ENCODE measurements at regions not wholly inside any gene's neighbourhood (a gene's known extent, or its start where the extent isn't known, plus 50 kb on each side); places are given as distances from the start of the nearest gene placed in this dataset.

DNA sequence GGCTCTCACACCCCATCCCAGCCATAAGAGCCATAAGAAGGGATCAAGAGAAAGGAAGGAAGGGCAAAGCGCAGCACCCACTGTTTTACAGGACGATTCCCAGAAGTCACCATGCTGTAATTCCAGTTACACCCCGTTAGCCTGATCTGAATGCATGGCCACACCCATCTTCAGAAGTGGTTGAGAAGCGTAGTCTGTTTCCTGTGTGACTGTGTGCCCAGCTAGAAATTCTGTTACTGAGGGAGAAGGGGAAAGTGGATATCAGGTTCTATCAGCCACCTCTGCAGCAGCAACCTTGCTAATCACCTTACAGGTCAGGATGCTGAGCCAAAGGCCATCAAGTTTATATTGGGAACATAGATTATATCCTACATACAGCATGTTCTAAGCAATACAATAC lies 260.0 kb downstream of the ABHD5 start:
- DNase-seq (ENCODE audit: low spot score): no peak

DNA sequence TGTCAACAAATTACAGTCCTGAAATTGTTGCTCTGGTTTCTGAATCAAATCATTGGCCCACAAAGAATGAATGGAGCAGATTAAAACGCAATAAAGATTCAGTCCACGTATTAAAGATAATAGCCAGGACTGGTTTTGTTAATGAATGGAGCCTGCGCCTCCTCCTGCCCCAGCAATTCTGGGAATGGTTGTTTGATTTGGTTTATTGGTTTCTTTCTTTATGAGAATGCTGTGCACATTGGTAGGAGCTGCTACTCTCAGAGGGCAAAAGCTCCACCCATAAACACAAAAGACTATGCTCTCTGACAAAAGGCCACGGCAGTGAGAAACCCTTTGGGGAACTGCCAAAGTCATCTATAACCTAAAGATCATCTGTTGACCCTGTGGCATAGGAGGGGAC lies 261.1 kb downstream of the ABHD5 start:
- no peak for DNase-seq (ENCODE audit: low spot score)

DNA sequence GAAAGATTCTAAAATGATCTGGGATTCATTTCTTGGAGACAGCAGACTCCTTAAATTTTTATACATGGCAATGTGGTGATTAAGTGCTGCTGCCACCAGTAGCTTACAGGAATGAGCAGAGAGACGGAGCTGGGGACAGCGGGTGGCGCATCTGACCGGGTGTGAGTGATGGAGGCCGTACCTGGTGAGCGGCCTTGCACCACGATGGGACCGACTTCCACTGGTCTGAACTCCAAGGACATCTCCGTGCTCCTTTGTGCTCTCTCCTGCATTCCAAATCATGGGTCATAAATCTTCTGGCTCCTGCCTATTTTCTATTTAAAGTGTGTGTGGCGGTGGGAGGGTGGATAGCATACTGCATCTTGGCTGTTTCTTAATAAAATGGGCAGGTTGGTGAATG lies 262.6 kb downstream of the ABHD5 start:
- no peak for DNase-seq (ENCODE audit: low spot score)

DNA sequence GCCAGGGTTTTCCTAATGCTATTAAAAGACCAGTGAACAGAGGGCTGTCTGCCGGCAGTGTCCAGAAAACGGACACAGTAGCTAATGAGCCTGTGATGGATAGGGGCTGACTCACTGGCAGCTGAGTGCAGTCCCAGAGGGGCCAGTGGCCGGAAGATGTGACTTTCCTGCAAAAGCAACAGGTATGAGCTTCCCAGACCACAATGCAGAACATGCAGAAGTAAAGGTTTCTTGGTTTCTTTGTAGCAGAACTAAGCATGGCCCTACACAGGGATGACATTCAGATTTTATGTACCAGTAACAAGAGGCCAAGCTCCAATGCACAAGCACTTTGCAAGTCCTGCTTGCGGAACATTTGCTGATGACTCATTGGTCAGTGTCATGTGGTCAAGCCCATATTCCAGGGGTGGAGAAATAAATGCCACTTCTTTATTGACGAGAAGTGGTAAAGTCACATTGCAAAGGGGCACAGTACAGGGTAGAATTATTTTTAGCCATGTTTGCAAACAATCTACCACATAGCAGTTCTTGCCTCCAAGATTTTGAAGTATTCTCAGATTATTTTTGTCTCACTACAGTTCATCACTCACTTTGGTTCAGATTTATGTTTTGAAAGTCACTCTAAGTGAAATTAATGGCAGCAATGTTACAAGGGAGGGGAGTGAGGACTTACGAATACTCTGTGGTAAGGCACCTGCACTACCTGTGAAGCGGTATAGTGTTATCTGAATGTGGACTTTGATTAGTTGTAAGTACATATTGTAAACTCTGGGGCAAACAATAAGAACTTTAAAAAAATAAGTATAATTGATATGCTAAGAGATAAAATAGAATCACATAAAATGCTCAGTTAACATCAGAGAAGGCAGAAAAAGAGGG lies 263.3 kb downstream of the ABHD5 start:
- no peak for DNase-seq (ENCODE audit: low spot score)

DNA sequence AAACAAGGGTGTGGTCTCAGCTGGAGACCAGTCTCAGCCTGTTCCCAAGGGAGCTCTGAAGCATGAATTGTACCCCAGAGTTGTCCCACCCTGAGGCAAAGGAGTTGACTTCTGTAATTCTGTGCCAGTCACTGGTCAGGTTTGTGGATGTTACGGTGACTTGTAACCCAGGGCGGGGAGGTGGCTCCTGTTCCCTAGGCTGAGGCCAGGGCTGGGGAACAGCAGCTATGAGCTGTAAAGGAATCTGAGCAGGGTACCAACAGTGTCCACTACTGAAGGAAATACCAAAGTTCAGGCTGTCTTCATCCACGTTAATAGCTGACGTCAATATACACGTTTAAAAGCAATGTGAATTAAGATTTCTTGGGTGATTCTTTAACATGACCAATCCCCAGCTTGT lies 266.2 kb downstream of the ABHD5 start:
- no peak for DNase-seq (ENCODE audit: low spot score)

DNA sequence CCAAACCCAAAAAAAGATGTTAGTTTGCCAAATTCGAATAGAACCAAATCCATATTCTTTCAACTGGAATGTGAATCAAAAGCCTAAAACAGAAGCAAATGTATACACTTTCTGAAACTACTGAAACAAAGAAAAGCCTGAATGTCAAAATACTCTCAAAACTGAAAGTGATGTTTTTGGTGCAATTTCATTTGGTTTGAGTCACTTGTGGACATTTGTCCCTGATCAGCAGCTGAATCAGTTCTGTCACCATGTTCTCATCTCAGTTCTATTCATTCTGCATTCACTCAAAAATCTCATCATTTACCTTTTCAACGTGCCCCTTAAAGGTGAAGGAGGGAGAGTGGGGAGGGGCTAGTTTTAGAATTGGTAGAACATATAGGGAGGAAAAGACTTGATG lies 266.8 kb downstream of the ABHD5 start:
- DNase-seq (ENCODE audit: low spot score): no peak

DNA sequence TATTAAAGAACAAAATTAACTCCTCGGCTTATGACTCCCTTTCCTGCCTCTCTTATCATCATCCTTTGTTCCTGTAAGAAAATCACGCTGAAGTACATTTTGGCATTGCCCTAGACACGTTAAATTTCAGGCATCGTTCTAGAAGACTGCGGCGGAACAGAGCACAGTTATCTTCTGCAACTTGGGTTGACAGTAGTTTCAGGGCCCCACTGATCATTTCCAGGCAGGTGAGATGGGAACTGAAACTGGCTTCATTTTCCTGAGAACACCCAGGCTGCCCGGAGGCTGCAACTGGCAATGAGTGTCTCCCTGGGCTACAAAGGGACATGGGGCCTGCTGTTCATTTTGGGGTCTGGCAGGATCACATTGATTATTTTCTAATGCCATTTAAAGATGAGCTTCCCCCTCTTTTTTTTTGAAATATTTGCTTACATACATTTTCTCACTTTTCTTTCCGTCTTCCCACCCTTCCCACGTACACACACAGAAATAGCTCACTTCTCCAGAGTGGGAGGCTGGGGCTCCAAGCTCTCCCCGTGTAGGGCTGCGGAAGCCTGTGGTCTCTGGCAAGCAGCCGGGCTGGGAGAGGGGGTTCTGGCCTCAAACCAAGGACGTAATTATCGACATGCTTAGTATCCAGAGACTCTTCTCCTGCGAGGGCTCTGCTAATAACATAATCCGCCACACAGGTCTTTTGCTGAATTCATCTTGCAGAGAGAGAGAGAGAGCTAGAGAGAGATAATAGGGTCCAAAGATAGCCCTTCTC lies 267.4 kb downstream of the ABHD5 start:
- no peak for DNase-seq (ENCODE audit: low spot score)

DNA sequence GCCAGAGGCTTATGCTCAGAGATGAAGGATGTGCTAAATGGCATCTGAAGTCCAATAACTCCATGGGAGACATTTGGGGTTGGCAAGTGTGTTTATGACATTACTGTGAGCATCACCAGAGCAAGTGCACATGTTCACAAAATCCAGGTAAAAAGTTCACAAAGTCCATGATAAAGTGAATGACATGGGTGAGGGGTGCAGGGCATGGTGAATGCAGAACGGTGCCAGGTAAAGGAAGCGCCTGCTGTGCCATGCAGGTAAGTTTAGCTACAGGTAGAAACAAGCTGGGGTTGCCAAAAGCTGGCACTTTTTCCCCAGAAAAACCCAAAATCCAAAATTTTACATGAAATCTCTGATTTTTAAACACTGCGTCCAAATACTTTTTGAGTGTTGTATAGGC lies 268.2 kb downstream of the ABHD5 start:
- DNase-seq (ENCODE audit: low spot score): no peak

DNA sequence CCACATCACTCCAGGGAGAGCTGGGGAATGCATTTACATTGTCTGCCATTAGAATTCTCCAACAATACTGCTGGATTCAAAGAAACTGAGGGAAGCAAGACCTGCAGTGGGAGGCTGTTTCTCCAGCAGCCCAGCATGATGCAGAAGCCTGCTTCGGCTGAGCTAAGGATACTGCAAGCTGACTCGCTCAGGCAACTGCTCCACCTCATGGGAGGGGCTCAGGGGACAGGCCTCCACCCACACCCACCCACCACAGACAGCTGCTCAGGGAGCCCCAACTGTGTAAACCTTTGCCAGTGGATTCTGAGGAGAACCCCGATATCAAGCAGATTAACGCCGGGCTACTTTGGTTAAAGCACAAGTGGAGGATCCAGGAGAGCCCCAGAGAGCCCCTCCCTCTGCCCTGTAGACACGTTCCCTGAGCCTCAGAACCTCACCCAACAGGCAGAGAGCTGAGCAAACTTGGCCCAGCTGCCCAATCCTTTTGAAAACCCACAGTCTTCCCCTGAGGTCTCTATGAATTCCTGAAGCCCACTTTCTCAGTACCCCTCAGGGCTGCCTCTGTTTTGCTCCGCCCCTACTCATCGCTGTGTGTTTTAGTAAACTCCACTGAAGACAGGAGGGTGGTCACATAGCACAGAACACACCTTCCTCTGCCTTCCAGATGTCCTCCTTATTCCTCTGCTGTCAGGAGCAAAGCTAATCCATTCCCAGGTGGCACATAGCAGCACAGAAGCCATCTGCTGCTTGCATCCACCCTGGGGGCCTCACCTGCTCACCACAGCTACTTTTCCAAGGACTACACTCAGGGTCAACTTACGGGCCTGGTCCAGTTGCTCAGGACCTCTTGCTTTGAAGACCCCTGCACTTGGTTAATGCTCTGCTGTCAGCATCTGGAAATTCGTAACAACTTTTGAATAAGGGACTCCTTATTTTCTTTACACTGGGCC lies 269.0 kb downstream of the ABHD5 start:
- no peak for DNase-seq (ENCODE audit: low spot score)

DNA sequence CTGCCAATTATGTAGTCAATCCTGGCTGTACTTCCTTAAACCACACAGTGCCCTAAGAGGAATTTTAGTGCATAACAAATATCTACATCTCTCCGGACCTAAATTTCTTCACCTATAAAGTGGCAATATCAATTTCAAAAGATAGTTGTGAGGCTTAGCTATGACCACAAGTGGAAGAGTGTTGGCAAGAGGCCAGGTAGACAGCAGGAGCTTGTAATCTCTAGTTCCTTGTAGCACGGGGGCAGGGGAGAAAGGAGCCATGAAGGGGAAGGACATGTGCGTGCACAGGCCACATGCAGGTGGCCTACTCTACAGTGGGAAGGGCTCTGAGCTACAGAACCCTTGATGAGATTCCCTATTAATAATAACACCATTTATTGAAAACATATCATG lies 269.7 kb downstream of the ABHD5 start:
- DNase-seq (ENCODE audit: low spot score): no peak

DNA sequence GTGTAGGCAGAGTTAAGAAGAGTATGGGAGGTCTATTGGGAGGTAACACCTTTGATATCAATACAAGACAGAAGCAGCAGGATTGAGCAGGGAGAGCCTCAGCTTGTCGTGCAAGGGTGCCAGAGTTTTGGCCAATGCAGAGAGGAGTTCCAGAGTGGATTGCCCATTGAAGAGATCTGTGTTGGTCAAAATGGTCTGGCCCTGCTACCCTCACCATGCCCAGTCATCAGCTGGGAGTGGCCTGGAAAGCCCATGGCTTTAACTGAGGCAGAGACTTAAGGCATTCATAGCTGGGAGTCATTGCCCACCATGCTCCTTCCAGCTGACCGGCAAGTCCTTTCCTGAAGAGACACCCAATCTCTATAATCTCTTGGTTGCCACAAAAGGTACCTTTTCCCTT lies 271.3 kb downstream of the ABHD5 start:
- no peak for DNase-seq (ENCODE audit: low spot score)

DNA sequence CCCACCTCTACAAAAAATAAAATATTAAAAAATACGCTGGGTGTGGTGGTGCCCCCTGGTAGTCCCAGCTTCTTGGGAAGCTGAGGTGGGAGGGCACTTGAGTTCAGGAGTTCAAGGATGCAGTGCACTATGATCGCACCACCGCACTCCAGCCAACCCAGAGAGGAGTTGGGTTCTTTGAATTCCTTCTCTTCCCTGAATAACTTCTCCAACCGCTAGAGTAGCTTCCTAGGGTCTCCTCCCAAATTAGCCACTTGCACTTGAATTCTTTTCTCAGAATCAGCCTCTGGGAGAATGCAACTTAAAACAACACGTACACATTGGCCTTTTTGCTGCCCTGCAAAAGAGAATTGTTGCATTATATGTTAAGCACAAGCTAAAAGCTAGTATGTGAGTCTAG lies 272.5 kb downstream of the ABHD5 start:
- no peak for DNase-seq (ENCODE audit: low spot score)

DNA sequence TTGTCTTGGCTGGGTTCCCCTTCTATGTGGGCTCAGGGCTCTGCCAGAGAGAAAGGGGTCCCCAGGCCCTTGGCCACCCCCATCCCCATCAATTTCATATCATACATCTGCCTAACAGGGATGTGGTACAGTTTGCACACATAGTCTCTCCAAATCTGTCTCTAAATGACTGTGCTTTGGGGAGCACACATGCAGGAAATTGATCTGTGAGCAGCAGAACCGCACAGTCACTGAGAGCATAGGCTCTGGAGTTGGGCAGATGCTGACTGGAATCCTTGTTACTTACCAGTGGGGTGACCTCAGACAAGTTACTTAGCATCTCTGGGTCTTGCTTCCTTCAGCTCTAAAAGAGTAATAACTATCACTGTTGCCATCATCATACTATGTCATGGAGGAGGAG lies 273.9 kb downstream of the ABHD5 start:
- DNase-seq (ENCODE audit: low spot score): no peak

DNA sequence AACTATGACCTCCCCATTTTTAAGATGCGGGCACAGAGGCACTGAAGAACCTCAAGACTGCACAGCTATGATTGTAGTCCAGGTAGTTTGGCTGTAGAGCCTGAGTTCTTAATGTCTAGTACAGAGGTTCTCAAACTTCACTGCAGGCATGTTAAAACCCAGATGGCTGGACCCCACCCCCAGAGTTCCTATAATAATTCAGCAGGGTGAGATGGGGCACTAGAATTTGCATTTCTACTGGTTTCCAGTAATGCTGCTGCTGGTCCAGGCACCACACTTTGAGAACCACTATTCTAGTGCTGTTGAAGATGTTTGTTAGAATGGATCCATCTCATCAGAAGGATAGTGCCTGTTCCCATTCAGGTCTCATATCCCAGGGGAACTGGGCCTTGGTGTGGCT lies 274.9 kb downstream of the ABHD5 start:
- no peak for DNase-seq (ENCODE audit: low spot score)

DNA sequence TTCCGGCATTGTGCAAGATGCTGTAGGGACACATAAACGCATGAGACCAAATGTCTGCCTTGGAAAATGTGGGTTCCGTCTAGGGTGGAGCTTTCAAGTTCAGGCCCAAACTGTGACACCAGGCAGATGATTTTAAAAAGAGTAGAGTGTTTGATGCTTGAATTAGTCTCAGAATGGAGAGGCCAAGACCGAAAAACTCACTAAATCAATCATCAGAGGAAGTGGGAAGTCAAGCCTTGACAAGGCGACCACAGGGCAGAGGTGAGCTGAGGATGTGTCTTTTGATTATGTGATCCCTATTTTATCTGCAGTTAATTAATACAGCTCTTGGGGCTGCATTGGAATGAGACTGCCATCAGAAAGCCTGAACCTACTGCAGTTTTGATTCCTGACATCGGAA lies 275.4 kb downstream of the ABHD5 start:
- no peak for DNase-seq (ENCODE audit: low spot score)

DNA sequence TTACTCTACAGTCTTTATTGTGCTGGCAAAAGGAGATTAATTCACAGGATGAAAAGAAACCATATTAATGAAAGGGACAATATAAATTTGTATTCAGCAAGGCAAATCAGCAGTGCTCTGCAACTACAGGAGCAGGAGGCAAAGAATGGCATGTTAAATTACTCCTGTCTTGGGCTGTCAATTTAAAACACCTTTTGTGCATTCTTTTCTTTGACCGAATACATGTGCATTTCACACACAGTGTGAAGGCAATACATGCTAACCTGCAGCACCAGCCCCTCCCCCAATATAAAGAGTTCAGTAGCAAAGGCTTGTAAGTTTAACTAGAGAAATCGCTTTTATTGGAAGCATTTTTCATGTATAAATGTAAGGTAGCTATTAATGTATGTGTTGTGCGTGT lies 275.2 kb upstream of the TOPAZ1 start:
- DNase-seq (ENCODE audit: low spot score): no peak

DNA sequence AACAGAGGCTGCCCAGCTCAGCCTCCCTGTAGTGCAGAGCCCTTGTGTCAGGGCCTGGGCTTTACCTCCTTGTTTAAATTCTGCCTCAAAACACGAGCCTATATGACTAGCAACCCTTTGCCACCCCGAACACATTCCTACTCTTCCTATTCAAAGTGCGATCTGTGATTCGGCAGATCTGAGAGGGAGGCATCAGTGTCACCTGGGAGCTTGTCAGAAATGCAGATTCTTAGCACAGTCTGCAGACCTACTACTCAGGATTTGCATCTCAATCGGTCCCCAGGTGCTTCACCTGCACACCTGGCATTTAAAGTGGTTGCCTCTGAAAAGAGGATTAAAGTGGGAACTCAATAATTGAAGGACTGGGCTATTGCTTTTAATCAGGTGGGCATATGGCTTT lies 273.2 kb upstream of the TOPAZ1 start:
- no peak for DNase-seq (ENCODE audit: low spot score)

DNA sequence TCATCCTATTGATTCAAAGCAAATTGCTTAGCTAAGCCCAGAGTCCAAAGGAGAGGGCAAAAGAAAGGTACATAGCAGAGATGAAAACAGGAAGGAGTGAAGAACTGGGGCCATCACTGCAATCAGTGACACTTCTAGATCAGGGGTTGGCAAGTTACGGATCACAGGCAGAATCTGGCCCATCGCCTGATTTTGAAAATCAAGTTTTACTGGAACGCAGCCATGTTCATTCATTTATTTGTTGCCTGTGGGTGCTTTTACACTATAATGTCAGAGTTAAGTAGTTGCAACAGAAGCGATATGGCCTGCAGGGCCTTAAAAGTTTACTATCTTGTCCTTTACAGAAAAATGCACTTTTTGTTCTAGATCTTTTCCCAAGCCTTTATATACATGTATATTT lies 271.7 kb upstream of the TOPAZ1 start:
- no peak for DNase-seq (ENCODE audit: low spot score)

DNA sequence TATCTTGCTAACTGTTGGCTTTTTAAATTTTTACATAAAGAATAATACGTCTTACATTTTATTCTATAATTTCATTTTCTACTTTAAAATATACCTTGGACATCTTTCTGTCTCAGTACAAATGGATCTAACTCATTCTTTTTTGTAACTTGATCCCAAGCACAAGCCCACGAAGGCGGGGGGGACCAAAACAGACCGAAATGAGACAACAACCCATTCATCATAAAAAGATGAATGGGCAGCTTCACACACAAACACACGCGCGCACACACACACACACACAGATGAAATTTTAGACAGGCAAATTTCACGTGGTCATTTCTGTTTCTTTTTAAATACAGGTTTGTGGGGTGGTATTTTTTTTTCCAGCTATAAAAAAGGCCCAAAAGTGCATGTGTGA lies 271.3 kb upstream of the TOPAZ1 start:
- DNase-seq (ENCODE audit: low spot score): no peak

DNA sequence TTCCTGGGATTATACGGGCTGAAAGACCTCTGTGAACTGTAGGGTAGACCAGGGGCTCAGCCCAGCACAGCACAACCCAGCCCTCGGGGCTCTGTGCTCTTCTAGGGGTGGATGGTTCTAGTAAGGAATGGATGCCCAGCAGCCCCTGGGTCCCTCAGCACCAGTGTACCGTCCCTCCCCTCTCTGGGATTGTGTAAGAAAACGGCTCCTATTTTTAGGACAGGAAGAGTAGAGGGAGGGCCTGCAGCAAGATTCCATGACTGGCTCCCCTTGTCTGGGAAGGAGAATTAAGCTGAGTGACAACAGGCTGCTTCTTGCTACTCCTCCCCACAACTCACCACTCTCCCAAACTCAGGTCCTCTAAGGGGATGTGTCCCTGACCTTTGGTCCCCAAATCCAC lies 270.8 kb upstream of the TOPAZ1 start:
- no peak for DNase-seq (ENCODE audit: low spot score)

DNA sequence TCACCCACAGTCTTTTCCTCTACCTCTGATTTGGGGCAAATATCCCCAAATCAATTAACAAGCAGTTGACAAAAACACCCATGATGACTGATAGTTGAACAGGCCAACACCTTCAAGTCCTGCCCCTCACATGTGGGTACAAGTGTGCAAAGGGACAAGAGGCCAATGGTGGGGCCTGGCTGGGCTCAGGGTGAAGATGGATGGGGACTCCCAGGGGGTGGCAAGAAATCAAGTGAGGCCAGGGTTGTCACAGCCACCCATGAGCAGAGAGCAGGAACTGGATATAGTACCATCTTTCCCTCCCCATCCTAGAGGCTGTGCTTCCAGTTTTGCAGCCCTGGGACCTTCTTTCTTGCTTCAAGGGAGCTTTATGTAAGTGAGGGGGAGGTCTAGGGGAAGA lies 270.2 kb upstream of the TOPAZ1 start:
- no peak for DNase-seq (ENCODE audit: low spot score)

DNA sequence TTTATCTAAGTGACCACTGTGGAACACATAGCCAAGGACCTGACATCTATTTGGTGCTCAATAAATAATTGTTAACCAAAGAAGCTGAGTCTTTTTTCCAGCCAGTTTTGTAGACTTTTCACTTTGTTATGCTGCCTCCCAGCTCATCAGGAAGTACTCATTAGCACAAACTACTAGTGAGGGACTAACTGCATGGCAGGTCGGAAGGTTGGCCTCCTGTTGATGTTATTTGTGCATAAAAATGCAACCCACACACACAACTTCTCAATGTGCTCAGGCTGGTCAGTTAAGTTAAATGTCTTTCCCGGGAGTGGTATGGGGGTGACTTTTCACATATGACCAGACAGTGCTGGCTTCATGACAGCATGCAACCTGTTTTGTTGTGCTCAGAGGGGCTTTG lies 263.0 kb upstream of the TOPAZ1 start:
- DNase-seq (ENCODE audit: low spot score): no peak
